T-helper 2 cell (primary cell): ENCODE measurements at regions not wholly inside any gene's neighbourhood (a gene's known extent, or its start where the extent isn't known, plus 50 kb on each side); places are given as distances from the start of the nearest gene placed in this dataset.
"Not testable (repeated sequence)": the region's sequence is repeated elsewhere in the genome, so short reads cannot be mapped to it uniquely, and the experiment has no call there.

Source experiments
- DNase-seq, 5 experiments: peaks; one replicate each; pipeline versions ENCODE4 v3.0.0 to v3.0.0-alpha.2; 2012 to 2022

DNA sequence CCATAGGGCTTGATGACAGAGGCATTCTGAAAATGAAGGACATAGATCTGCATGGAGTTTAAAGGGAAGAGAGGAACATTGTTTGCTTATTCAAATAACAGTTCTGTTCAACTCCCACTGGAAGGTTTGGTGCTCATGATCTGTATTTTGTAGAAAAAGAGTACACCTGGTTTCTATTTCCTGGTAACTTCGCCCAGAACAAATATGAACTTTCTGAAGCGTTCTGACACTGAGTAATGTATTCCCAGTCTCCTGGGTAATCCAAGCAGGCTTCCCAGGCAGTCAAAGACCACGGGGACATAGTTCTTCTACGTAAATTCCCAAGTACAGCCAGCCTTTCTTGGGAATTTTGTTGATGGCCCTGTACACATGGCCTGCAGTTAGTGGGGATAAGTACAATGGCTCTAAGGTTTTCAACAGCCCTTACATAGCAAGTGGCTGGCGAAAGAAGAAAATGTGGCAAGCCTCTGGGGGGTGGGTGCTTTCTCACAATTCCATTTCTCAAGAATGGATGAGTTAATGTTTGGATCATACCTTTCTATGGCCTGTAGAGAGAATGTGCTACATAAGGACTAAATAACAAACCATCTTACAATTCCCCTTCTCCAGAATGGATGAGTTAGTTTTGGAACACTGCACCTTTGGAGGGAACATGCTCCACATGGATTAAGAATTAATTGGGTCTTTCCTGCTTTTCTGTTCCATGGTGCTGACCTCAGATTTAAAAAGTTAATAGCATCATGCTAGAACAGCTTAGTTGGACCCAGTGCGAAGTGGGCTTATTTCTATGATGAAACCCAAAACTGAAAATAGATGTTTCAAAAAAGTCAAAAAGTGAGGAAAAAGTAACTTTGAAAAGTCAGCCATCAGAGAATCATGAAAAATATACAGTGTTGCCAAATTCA, 52.7 kb downstream of the COL6A6 start:
- no peak for DNase-seq

- DNase-seq, result no peak
Observed at GRCh38 chr3:130572769-130573168, 55.8 kb downstream of the COL6A6 start.

GRCh38 chr3:130576375-130577266, 59.6 kb downstream of the COL6A6 start:
- no peak for DNase-seq

- peak in 1 of 5 experiments; percentile 40 for DNase-seq
Observed at GRCh38 chr3:130582457-130583153, 65.6 kb downstream of the COL6A6 start.

DNA sequence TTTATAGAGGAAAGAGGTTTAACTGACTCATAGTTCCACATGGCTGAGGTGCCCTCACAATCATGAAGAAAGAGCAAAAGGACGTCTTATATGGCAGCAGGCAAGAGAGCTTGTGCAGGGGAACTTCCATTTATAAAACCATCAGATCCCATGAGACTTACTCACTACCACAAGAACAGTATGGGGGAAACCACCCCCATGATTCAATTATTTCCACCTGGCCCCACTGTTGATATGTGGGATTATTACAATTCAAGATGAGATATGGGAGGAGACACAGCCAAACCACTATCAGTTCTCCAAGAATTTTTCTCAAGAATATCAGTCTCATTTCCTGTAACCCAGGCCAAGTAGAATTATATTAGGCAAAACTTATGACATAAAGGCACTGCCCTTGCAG, 77.8 kb downstream of the COL6A6 start:
- DNase-seq, result not testable (repeated sequence)

- no peak for DNase-seq
Observed at GRCh38 chr3:130596484-130596883, 79.5 kb downstream of the COL6A6 start.

DNA sequence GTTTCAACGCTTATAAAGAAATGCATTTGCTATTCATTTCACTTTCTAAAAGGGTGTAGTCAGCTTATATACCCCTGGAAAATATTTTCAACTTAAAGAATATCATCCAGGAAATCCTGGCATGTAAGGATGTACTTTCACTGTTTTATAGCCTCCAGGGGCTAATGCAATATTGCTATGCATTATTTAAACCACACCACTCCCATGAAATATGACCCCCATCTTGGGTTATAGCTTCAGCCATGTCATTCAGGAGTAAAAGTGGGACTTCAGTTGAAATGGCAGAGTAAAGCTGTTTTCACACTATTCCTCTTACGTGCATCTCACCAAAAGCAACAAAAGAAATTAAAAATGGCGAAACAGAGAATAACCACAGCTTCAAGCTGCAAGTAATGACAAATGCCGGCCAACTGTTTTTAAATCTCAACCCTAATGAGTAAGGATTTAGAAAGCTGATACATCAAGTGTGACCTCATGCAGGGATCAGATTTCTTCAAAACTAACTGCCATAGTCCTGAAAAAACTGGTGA, 84.5 kb downstream of the COL6A6 start:
- DNase-seq, result no peak

DNA sequence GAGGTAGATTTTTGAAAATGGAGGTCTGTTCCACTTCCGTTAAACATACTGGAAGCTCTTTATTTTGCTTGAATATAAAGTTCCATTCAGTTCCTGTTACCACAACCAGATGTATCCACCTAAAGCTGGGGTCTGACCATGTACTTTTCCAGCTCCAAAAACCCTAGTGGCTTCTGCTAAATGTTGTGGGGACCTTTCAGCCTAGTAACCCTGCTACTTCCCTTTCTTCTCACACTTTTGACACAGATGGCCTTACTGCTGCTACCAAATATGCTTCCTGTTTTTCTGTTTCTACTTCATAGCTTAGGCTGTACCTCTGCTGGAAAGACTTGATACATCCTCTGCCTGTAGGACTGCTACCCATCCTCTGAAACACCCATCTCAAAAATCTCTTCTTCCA, 87.8 kb downstream of the COL6A6 start:
- no peak for DNase-seq

DNA sequence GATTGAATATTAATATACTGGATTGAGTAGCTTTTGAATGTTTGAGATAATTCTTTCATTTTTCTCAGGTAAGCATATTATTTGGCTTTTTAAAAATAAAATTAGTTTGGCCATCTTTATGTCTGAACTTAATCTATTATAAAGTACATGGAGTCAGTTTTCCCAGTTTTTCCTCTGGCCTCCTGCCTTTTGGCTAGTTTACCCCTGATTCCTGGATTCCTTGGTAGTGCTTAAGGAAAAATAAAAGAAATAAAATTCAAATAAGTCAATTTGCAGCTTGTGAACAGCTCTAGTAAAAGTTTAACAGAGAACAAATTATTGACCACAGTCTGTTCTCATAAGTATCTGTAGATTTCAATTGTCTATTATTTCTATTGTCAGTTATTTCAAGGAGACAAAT, 89.4 kb downstream of the COL6A6 start:
- no peak for DNase-seq

DNA sequence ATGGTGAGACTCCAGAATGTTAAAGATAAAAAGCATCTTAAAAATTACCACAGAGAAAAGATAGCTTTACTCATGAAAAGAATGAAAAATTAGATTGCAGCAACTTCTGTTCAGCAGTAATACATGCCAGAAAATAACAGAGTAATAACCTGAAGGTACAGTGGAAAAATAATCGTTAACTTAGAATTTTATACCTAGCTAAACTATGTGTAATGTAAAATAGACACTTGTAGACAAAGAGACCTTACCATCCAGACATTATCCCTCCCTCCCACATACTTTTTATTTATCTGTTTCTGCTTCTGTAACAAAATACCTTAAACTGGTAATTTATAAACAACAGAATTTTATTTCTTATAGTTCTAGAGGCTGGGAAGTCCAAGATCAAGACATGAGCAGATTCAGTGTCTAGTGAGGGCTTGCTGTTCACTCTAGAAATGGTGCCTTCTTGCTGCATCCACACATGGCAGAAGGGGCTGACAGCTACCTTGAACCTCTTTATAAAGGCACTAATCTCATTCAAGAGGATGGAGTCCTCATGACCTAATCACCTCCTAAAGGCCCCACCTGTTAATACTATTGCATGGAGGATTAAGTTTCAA, 90.7 kb downstream of the COL6A6 start:
- DNase-seq, result no peak

DNA sequence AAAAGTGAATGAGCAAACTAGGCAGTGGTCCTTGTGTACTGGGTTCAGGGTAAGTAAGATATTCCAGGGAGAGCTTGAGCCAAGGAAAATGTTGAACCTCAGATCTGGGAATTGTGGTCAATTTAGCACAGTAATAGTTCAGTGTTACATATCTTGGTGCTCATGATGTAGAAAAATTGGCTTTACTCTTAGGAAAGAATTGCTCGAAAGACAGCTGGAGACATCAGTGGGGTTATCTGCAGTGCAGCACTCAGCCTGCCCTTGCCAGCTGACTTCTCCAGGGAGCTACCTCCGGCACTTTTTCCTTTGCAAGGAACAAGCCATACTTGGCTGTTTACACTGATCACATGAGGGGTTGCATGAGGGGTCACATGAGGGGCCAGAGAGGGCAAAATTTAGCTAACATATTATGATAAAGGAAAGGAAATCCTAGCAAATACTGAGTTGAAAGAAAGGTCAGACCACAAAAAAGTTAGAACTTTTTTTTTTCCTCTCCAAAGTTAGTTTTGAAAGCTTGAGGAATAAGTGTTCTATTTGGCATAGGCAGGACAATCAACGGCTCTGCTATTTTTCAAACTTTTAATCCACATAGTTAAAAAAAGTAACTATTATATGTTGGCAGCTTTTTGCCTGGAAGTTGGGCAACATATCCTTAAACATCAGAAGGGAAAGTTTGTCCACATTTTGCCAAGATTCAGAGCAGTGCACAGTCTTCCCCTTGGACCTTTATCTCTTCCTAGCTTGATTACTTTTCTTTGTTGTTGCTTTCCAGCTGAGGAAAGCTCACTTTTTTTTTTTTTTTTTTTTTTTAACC, 92.4 kb downstream of the COL6A6 start:
- DNase-seq, result no peak

GRCh38 chr3:130619196-130619595, 102.2 kb downstream of the COL6A6 start:
- no peak for DNase-seq

GRCh38 chr3:130621824-130622223, 104.8 kb downstream of the COL6A6 start:
- no peak for DNase-seq

- no peak for DNase-seq
Observed at GRCh38 chr3:130626049-130626448, 109.1 kb downstream of the COL6A6 start.

DNA sequence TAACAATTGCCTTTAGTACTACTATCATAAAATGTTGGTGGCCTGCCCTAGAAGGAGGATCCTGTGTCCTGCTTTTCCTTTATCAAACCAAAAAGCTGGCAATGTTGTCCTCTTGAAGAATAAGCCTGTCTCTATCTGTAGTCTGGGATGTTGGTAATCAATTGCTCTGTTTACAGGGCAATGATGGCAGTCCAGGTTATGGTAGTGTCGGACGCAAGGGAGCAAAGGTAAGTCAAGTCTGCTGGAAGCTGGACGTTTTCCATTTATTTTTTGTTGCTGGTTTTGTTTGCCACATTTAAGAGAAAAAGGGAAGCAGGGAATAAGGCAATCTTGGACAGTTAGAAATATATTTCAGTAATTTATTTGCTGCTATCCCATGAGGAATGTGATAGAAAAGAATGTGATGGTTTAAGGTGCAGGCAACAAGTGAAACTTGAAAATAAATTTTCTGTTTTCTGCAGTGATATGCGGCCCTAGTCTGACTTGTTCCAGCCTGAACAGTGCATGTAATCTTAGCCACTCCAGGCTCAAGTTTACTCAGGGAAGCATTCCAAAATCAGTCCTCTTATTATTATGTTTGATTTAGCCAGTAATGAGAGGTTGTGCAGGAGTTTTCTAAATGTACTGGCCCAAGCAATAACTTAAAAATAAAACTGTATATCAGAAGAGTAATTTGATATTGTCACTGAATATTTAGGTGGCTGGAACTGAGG, 110.3 kb downstream of the COL6A6 start:
- DNase-seq, result no peak

DNA sequence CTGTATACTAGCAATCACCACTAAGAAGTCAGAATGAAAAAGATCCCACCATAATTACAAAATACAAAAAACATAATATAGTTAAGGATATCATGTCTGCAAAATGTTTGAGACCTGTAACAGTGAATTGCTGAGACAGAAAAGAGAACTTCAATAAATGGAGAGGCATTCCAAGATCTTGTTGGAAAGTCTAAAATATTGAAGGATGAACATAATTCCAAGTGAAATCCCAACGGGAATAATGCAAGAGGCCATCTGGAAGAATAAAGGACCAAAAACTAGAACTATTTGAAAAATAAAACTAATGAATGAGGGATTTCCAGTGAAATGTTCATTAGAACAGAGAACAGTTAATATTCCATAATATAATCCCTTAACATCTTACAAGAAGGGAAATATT, 110.9 kb downstream of the COL6A6 start:
- DNase-seq, result no peak
